M059J (cell line): ENCODE measurements at regions not wholly inside any gene's neighbourhood (a gene's known extent, or its start where the extent isn't known, plus 50 kb on each side); places are given as distances from the start of the nearest gene placed in this dataset.
"Not testable (repeated sequence)": the region's sequence is repeated elsewhere in the genome, so short reads cannot be mapped to it uniquely, and the experiment has no call there.

Experiments
- DNase-seq: peaks from one replicate; pipeline ENCODE4 v3.0.0-alpha.2; 2012; ENCODE audit warnings: low read depth

GRCh38 chr5:25990771-25991170, 1047.6 kb downstream of the CDH9 start:
- no peak for DNase-seq

- DNase-seq = no peak
Observed at GRCh38 chr5:25979086-25979485, 1059.3 kb downstream of the CDH9 start.

GRCh38 chr5:25975885-25976284, 1062.5 kb downstream of the CDH9 start:
- DNase-seq = no peak

- no peak for DNase-seq
Observed at GRCh38 chr5:25974451-25974850, 1063.9 kb downstream of the CDH9 start.

- no peak for DNase-seq
Observed at GRCh38 chr5:25970906-25971489, 1067.4 kb downstream of the CDH9 start.

GRCh38 chr5:25969042-25969441, 1069.3 kb downstream of the CDH9 start:
- not testable (repeated sequence) for DNase-seq

- no peak for DNase-seq
Observed at GRCh38 chr5:25964009-25964372, 1074.4 kb downstream of the CDH9 start.

GRCh38 chr5:25963251-25964008, 1075.0 kb downstream of the CDH9 start:
- DNase-seq = peak; percentile 2

GRCh38 chr5:25955337-25955736, 1083.0 kb downstream of the CDH9 start:
- DNase-seq = no peak

- DNase-seq = no peak
Observed at GRCh38 chr5:25950681-25951080, 1087.7 kb downstream of the CDH9 start.

- no peak for DNase-seq
Observed at GRCh38 chr5:25948278-25948677, 1090.1 kb downstream of the CDH9 start.

- no peak for DNase-seq
Observed at GRCh38 chr5:25944786-25945185, 1093.6 kb downstream of the CDH9 start.

- DNase-seq = no peak
Observed at GRCh38 chr5:25909163-25909562, 1129.2 kb downstream of the CDH9 start.

GRCh38 chr5:25905646-25906045, 1132.7 kb downstream of the CDH9 start:
- no peak for DNase-seq

GRCh38 chr5:25892211-25892610, 1146.2 kb downstream of the CDH9 start:
- no peak for DNase-seq

- DNase-seq = no peak
Observed at GRCh38 chr5:25891691-25892090, 1146.7 kb downstream of the CDH9 start.

- DNase-seq = no peak
Observed at GRCh38 chr5:25881318-25882036, 1156.9 kb downstream of the CDH9 start.

GRCh38 chr5:25863811-25864210, 1174.6 kb downstream of the CDH9 start:
- no peak for DNase-seq

- no peak for DNase-seq
Observed at GRCh38 chr5:25862276-25862675, 1176.1 kb downstream of the CDH9 start.

- DNase-seq = no peak
Observed at GRCh38 chr5:25858019-25858418, 1180.4 kb downstream of the CDH9 start.

GRCh38 chr5:25851301-25851700, 1187.1 kb downstream of the CDH9 start:
- DNase-seq = no peak

GRCh38 chr5:25850581-25850980, 1187.8 kb downstream of the CDH9 start:
- peak; percentile 2 for DNase-seq

- no peak for DNase-seq
Observed at GRCh38 chr5:25849270-25849669, 1189.1 kb downstream of the CDH9 start.
